CD4-positive, alpha-beta T cell (primary cell): ENCODE measurements at regions not wholly inside any gene's neighbourhood (a gene's known extent, or its start where the extent isn't known, plus 50 kb on each side); places are given as distances from the start of the nearest gene placed in this dataset.

ENCODE experiments used
- ATAC-seq: fragments of 200-7000 bp; cut with Tn5 transposase; one replicate; pipeline ENCODE4 v1.10.0; 2022; ENCODE audit warnings: mild to moderate bottlenecking; ENCODE audit not compliant: poor library complexity
- CTCF ChIA-PET: fragments of 350-600 bp; sonication (Branson Sonifier 250); formaldehyde crosslinking; loops from one replicate; lab custom pipeline; 2021; ENCODE audit warnings: antibody characterized with exemption, inconsistent platforms; lab: Charles Lee
- POLR2A ChIA-PET: fragments of 350-600 bp; sonication (Branson Sonifier 250); formaldehyde crosslinking; loops from one replicate; lab custom pipeline; 2021; ENCODE audit warnings: antibody characterized with exemption, inconsistent platforms; lab: Charles Lee
- DNase-seq, 14 experiments: peaks; one replicate each; pipeline ENCODE4 v3.0.0-alpha.2; 2013 to 2020; ENCODE audit warnings: mixed read lengths in 2 of 14
- H3K27ac ChIP-seq, 2 donors: one replicate each; pipeline versions ENCODE4 v1.5.1 to v1.7.0; 2013; ENCODE audit warnings: low read length in 2 of 2, low read depth in 1 of 2, mild to moderate bottlenecking in 1 of 2
- H3K27me3 ChIP-seq, 2 experiments: 1 replicate in 1 of 2; 2 replicates in 1 of 2; pipeline versions ENCODE4 v1.6.1 to v1.7.0; 2013; ENCODE audit warnings: low read length in 2 of 2, control low read depth in 1 of 2, mild to moderate bottlenecking in 1 of 2, moderate library complexity in 1 of 2; ENCODE audit not compliant: insufficient read depth in 2 of 2, control insufficient read depth in 1 of 2
- H3K36me3 ChIP-seq: one replicate; pipeline ENCODE4 v1.6.1; 2013; ENCODE audit warnings: low read length, control low read depth; ENCODE audit not compliant: insufficient read depth
- H3K4me1 ChIP-seq: one replicate; pipeline ENCODE4 v1.6.1; 2013; ENCODE audit warnings: low read length, control low read depth; ENCODE audit not compliant: insufficient read depth
- H3K4me3 ChIP-seq: one replicate; pipeline ENCODE4 v1.5.1; 2013; ENCODE audit warnings: mild to moderate bottlenecking, low read length, moderate library complexity
- H3K9me3 ChIP-seq, 2 experiments: 1 replicate in 1 of 2; 2 replicates in 1 of 2; pipeline versions ENCODE4 v1.6.1 to v1.7.0; 2013; ENCODE audit warnings: low read length in 2 of 2, mild to moderate bottlenecking in 2 of 2, control low read depth in 1 of 2, moderate library complexity in 1 of 2; ENCODE audit not compliant: control insufficient read depth in 1 of 2, insufficient read depth in 1 of 2
- H3K27ac Mint-ChIP-seq: one replicate; pipeline ENCODE4 v1.8.0; 2020; ENCODE audit warnings: mixed read lengths
- H3K27me3 Mint-ChIP-seq: one replicate; pipeline ENCODE4 v1.8.0; 2021; ENCODE audit warnings: mixed read lengths
- H3K36me3 Mint-ChIP-seq: one replicate; pipeline ENCODE4 v1.8.0; 2021; ENCODE audit warnings: low read depth, mixed read lengths
- H3K4me1 Mint-ChIP-seq: one replicate; pipeline ENCODE4 v1.8.0; 2021; ENCODE audit warnings: low read depth, mixed read lengths
- H3K4me3 Mint-ChIP-seq: one replicate; pipeline ENCODE4 v1.8.0; 2020; ENCODE audit warnings: mild to moderate bottlenecking, mixed read lengths
- H3K9me3 Mint-ChIP-seq: one replicate; pipeline ENCODE4 v1.8.0; 2020; ENCODE audit warnings: mixed read lengths
- CTCF ChIP-seq: fragments of 200-600 bp; IDR thresholded peaks from one replicate; pipeline ENCODE4 v1.8.0; 2022; ENCODE audit warnings: antibody characterized with exemption, mild to moderate bottlenecking
- intact Hi-C, 2 experiments: fragments of 100-400 bp; cut with DNase I in 1 of 2; cut with micrococcal nuclease in 1 of 2; formaldehyde crosslinking; loops; one replicate each; pipeline versions ENCODE4 v1.15.1 to v1.9.0; 2023 to 2025; cut with DNase I, micrococcal nuclease

DNA sequence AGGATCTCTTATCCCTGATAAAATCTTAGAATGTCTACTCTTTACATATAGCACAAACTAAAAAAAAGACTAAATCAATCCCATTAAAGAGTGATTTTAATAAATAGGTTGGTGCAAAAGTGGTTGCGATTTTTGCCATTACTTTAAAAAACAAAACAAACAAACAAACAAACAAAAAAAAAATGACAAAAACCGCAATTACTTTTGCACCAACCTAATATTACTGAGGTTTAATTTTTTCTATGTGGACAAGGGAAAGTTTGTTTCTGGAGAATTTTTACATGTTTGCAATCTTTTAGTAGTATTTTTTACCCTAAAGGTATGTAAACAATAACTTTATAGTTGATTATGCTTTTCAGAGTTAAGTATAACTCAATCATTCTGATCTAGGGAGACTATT is 119.7 kb upstream of the ADAMTS5 start:
- intact Hi-C loops, result no loop called here
- POLR2A ChIA-PET, result no interaction called here
- DNase-seq (no peak), ATAC-seq (no peak)
- H3K4me1 ChIP-seq, result no peaks in the 10 kb centered on the region
- Mint-ChIP-seq H3K4me1 (no peaks in the 10 kb centered on the region), H3K36me3 (no peaks in the 10 kb centered on the region), H3K4me3 (no peak overlapping the region), H3K27ac (no peak overlapping the region), H3K9me3 (peaks cover 4% of the 10 kb centered on the region), H3K27me3 (no peaks in the 10 kb centered on the region)
- CTCF ChIA-PET, result no interaction called here
- no peaks in the 10 kb centered on the region for H3K36me3 ChIP-seq
- no peak overlapping the region for H3K27ac ChIP-seq
- no peak overlapping the region for H3K4me3 ChIP-seq
- H3K9me3 ChIP-seq, result peaks cover 0 to 4% of the 10 kb centered on the region in 2 experiments
- no peaks in the 10 kb centered on the region for H3K27me3 ChIP-seq
- no peak for TF ChIP-seq CTCF

- ATAC-seq, result no peak
- TF ChIP-seq CTCF, result no peak
- Mint-ChIP-seq H3K9me3 (peaks cover 4% of the 10 kb centered on the region), H3K27ac (no peak overlapping the region), H3K4me3 (no peak overlapping the region), H3K27me3 (no peaks in the 10 kb centered on the region), H3K36me3 (no peaks in the 10 kb centered on the region), H3K4me1 (no peaks in the 10 kb centered on the region)
- no peak for DNase-seq
- CTCF ChIA-PET, result no interaction called here
- intact Hi-C loops, result no loop called here
- Histone ChIP-seq H3K27ac (no peak overlapping the region), H3K9me3 (peaks cover 0 to 4% of the 10 kb centered on the region in 2 experiments), H3K4me1 (no peaks in the 10 kb centered on the region), H3K27me3 (no peaks in the 10 kb centered on the region), H3K36me3 (no peaks in the 10 kb centered on the region), H3K4me3 (no peak overlapping the region)
- POLR2A ChIA-PET, result no interaction called here
Observed at GRCh38 chr21:27086186-27086585, 119.3 kb upstream of the ADAMTS5 start.

- no peak overlapping the region for H3K27ac Mint-ChIP-seq
- intact Hi-C loops, result no loop called here
- H3K36me3 Mint-ChIP-seq, result no peaks in the 10 kb centered on the region
- H3K4me1 Mint-ChIP-seq, result no peaks in the 10 kb centered on the region
- Histone ChIP-seq H3K27ac (no peak overlapping the region), H3K4me3 (no peak overlapping the region), H3K27me3 (no peaks in the 10 kb centered on the region), H3K4me1 (no peaks in the 10 kb centered on the region), H3K36me3 (no peaks in the 10 kb centered on the region), H3K9me3 (no peaks in the 10 kb centered on the region)
- ATAC-seq, result no peak
- H3K4me3 Mint-ChIP-seq, result no peak overlapping the region
- peaks cover 4% of the 10 kb centered on the region for H3K9me3 Mint-ChIP-seq
- POLR2A ChIA-PET, result no interaction called here
- TF ChIP-seq CTCF, result no peak
- no peak for DNase-seq
- CTCF ChIA-PET, result no interaction called here
- H3K27me3 Mint-ChIP-seq, result no peaks in the 10 kb centered on the region
Observed at GRCh38 chr21:27085387-27085786, 118.5 kb upstream of the ADAMTS5 start.
